Astrocyte of the cerebellum (primary cell): ENCODE measurements at regions not wholly inside any gene's neighbourhood (a gene's known extent, or its start where the extent isn't known, plus 50 kb on each side); places are given as distances from the start of the nearest gene placed in this dataset.

ENCODE experiments used
- DNase-seq: peaks from one replicate; pipeline ENCODE4 v3.0.0-alpha.2; 2011; ENCODE audit warnings: low read depth
- H3K4me3 ChIP-seq: 2 replicates; pipeline ENCODE4 v1.5.1; 2011; ENCODE audit warnings: mild to moderate bottlenecking, low read depth, low read length, moderate library complexity
- in situ Hi-C: cut with HindIII; loops from 2 replicates; pipeline ENCODE4 v1.10.0; 2017; ENCODE audit warnings: low sequenced_read_pairs
- TF ChIP-seq, protein P1 (sequence below): IDR thresholded peaks from 2 replicates; pipeline ENCODE4 v1.5.1; 2012; ENCODE audit warnings: low read length, low read depth, moderate library complexity, mild to moderate bottlenecking; ENCODE audit errors: missing control alignments

DNA sequence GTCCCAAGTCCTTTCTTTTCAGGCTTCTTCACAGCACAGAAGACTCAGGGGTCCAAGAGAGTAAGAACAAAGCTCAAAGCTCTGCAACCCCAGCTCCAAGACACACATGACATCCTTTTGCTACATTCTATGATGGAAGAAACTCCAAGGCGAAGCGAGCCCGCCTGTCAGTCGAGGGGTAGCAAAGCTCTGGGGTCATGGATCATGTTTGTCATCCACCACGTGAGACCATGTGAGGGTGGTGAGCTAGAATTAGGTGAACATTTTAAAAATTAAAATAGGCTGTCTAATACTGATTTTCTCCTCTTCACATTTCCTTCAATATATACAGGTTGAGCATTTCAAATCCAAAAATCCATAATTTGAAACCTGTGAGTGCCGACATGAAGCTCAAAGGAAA, 189.6 kb downstream of the TTLL2 start:
- TF ChIP-seq, protein P1, sequence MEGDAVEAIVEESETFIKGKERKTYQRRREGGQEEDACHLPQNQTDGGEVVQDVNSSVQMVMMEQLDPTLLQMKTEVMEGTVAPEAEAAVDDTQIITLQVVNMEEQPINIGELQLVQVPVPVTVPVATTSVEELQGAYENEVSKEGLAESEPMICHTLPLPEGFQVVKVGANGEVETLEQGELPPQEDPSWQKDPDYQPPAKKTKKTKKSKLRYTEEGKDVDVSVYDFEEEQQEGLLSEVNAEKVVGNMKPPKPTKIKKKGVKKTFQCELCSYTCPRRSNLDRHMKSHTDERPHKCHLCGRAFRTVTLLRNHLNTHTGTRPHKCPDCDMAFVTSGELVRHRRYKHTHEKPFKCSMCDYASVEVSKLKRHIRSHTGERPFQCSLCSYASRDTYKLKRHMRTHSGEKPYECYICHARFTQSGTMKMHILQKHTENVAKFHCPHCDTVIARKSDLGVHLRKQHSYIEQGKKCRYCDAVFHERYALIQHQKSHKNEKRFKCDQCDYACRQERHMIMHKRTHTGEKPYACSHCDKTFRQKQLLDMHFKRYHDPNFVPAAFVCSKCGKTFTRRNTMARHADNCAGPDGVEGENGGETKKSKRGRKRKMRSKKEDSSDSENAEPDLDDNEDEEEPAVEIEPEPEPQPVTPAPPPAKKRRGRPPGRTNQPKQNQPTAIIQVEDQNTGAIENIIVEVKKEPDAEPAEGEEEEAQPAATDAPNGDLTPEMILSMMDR = no peak
- no peak for DNase-seq
- in situ Hi-C loops = no loop called here
- H3K4me3 ChIP-seq = no peak overlapping the region

DNA sequence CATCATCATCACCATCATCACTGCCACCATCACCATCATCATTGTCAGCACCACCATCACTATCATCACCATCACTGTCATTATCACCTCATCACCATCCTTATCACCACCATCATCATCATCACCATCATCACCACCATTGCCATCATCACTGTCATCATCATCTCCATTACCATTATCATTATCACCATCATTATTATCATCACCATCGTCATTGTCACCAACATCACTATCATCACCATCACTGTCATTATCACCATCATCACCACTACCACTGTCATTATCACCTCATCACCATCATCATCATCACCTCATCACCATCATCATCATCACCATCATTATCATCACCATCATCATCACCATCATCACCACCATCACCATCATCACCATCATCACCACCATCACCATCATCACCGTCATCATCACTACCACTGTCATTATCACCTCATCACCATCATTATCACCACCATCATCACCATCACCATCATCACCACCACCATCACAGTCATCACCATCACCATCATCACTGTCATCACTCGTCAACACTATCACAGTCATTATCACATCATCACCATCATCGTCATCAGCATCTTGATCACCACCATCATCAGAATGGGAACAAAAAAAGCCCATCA, 191.1 kb downstream of the TTLL2 start:
- DNase-seq = no peak
- H3K4me3 ChIP-seq = no peak overlapping the region
- TF ChIP-seq, protein P1 = no peak
- in situ Hi-C loops = no loop called here

DNA sequence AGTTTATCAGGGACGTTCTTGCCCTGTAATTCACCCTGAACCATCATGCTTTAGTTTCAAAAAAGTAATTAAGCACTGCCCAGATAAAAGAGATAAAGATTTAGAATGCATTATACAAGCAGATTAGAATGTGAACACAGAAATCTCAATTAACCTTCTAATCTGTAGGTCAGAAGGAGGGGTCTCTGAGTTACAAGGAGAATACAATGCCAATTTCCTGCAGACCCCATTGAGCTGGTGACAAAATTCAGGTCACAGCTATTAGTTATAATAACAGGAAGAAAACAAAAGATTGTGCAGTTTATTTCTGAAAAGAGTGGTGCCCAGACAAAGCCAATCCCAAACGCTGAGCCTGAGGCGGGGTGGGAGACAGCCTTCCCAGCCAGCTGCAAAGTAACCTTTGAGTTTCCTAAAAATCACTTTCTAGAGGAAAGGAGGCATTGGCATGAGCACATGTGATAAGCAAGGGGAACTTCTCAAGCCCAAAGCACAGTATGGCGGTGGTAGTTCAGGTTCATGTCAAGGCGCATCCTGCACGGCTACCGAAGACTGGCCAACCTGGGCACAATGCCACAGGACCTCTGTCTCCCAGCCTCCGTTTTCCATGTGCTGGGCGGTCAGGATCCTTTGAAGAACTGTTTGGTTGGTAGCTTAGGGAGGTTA, 192.5 kb downstream of the TTLL2 start:
- TF ChIP-seq, protein P1 = no peak
- in situ Hi-C loops = no loop called here
- no peak for DNase-seq
- H3K4me3 ChIP-seq = no peak overlapping the region

- in situ Hi-C loops = no loop called here
These were observed 198.5 kb downstream of the TTLL2 start for GRCh38 chr6:167523426-167523825.

DNA sequence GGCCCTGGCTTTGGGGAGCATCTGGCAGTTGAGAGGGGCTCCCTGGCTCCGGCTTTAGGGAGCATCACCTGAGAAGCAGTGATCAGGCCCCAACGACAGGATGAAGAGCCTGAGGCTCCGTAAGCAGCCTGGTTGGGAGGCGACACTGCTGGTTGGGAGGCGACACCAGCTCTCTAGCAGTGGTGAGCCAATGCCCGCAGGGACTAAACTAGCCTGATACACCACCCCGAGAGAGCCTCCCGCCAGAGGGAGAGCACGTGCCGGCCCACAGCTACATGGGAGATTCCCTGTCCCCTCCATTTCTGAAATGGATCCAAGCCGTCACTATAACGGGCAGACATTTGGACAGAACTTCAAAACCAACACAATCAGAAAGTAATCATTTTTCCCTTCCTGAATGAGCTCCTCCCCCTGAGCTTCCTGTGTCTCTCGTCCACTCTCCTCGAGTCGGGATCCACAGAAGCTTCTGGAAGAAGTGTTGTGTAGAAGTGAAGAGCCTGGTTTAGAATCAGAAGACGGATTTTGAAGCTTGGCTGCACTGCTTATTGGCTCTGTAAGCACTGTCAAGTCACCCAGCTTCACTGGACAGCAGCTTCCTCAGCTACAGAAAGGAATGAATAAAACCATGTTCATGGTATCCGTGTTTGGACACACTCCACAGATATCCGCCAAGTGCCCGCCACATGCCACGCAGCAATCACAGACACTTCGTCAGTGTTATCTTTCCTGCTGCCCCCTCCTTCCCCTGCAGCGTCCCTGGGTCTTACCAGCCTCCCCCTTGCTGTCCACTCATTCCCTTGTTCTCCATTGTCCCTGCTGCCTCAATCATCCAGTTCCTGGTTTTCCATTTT, 199.6 kb downstream of the TTLL2 start:
- no peak overlapping the region for H3K4me3 ChIP-seq
- TF ChIP-seq, protein P1 = no peak
- in situ Hi-C loops = no loop called here
- no peak for DNase-seq

More at GRCh38 chr6:167523426-167523825, 198.5 kb downstream of the TTLL2 start:
- TF ChIP-seq, protein P1 = no peak
- H3K4me3 ChIP-seq = no peak overlapping the region
- DNase-seq = no peak

DNA sequence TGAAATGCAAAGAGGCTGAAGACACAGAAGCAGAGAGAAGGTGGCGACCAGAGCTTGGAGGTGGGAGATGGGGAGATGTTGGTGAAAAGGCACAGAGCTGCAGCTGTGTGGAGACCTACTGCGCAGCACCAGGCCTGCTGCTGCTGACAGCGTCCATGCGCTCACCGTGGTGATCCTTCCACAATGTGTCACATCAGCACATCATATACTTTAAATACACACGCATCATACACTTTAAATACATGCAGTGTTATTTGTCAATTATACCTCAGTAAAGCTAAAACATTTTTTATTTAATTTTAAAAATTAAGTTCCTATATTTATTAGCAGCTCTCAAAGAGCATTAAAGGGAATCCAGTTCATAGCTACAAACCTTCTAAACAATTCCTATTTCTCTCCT, 200.9 kb downstream of the TTLL2 start:
- in situ Hi-C loops = no loop called here
- TF ChIP-seq, protein P1 = no peak
- H3K4me3 ChIP-seq = no peak overlapping the region
- no peak for DNase-seq
